ENCODE measurements at regions not wholly inside any gene's neighbourhood (a gene's known extent, or its start where the extent isn't known, plus 50 kb on each side); places are given as distances from the start of the nearest gene placed in this dataset.

GRCh38 chr4:111720866-111721265 lies 424.4 kb upstream of the FAM241A start:
- 44% methylated on average over 4 of the region's 4 CpGs for WGBS (ENCODE audit: missing lambda C conversion rate)
- Histone ChIP-seq H3K9me3 (no peaks in the 10 kb centered on the region), H3K4me2 (no peak overlapping the region), H3K27ac (no peak overlapping the region), H3K4me3 (no peak overlapping the region), H3K4me1 (no peaks in the 10 kb centered on the region)
- FAIRE-seq (no peak), ATAC-seq (no peak), DNase-seq (ENCODE audit: low read depth in 1 of 2, low spot score in 1 of 2) (no peak)
- ChIA-PET POLR2A (no interaction called here), CTCF (no interaction called here)
- no peak for TF ChIP-seq TFCP2L1 (CRISPR knock-in tag; IDR thresholded peaks at IDR 0.05)
- no peak for TF ChIP-seq ESRRA (IDR thresholded peaks at IDR 0.05; ENCODE audit: borderline replicate concordance, low read length)
- no peak for TF ChIP-seq RNF2 (IDR thresholded peaks at IDR 0.05; ENCODE audit: borderline replicate concordance, low read depth)
- no peak for TF ChIP-seq RCOR1 (IDR thresholded peaks at IDR 0.05; ENCODE audit: low read depth, low read length)
- TF ChIP-seq PBX3 (IDR thresholded peaks at IDR 0.05): no peak
- no peak for TF ChIP-seq MAX (IDR thresholded peaks at IDR 0.05)
- TF ChIP-seq NPAS2 (CRISPR knock-in tag; IDR thresholded peaks at IDR 0.05; ENCODE audit: borderline replicate concordance): no peak
- no peak for TF ChIP-seq ATOH8 (CRISPR knock-in tag; IDR thresholded peaks at IDR 0.05; ENCODE audit: low read depth)
- no peak for TF ChIP-seq ZNF302 (CRISPR knock-in tag; IDR thresholded peaks at IDR 0.05)
- no peak for TF ChIP-seq EP300 (IDR thresholded peaks at IDR 0.05)
- TF ChIP-seq HOXA7 (CRISPR knock-in tag; IDR thresholded peaks at IDR 0.05): no peak
- TF ChIP-seq HMGXB4 (CRISPR knock-in tag; IDR thresholded peaks at IDR 0.05; ENCODE audit: borderline replicate concordance): no peak
- no peak for TF ChIP-seq RAD21 (conservative IDR thresholded peaks at IDR 0.05 in 1 of 2, IDR thresholded peaks at IDR 0.05 in 1 of 2)
- no peak for TF ChIP-seq POLR2AphosphoS2 (conservative IDR thresholded peaks at IDR 0.05; ENCODE audit: low read length)
- TF ChIP-seq HEYL (CRISPR knock-in tag; IDR thresholded peaks at IDR 0.05): no peak
- no peak for TF ChIP-seq REST (IDR thresholded peaks at IDR 0.05)
- TF ChIP-seq SREBF2 (IDR thresholded peaks at IDR 0.05): no peak

- Histone ChIP-seq H3K4me2 (no peak overlapping the region), H3K27ac (no peak overlapping the region), H3K9me3 (no peaks in the 10 kb centered on the region), H3K4me1 (no peaks in the 10 kb centered on the region), H3K4me3 (no peak overlapping the region)
- ATAC-seq (no peak), DNase-seq (ENCODE audit: low read depth in 1 of 2, low spot score in 1 of 2) (no peak), FAIRE-seq (no peak)
- POLR2A ChIA-PET: no interaction called here
- 20% methylated on average over 2 of the region's 2 CpGs for WGBS (ENCODE audit: missing lambda C conversion rate)
- CTCF ChIA-PET: no interaction called here
- TF ChIP-seq JUN (IDR thresholded peaks at IDR 0.05) (no peak), REST (IDR thresholded peaks at IDR 0.05) (no peak), MAFK (IDR thresholded peaks at IDR 0.05; ENCODE audit: partially characterized antibody) (no peak), FOSL2 (IDR thresholded peaks at IDR 0.05) (no peak), FOSL2 (CRISPR knock-in tag; IDR thresholded peaks at IDR 0.05) (no peak), RARB (CRISPR knock-in tag; IDR thresholded peaks at IDR 0.05) (no peak), EHMT2 (IDR thresholded peaks at IDR 0.05; ENCODE audit: low read depth) (no peak), CBX8 (IDR thresholded peaks at IDR 0.05) (no peak), ATOH8 (CRISPR knock-in tag; IDR thresholded peaks at IDR 0.05; ENCODE audit: low read depth) (no peak), E2F6 (IDR thresholded peaks at IDR 0.05; ENCODE audit: borderline replicate concordance, low read depth) (no peak)
Observed at GRCh38 chr4:111722213-111722720, 423.0 kb upstream of the FAM241A start.
